HEK293 (cell line): ENCODE measurements at regions not wholly inside any gene's neighbourhood (a gene's known extent, or its start where the extent isn't known, plus 50 kb on each side); places are given as distances from the start of the nearest gene placed in this dataset.

Experiments
- HOXA7 ChIP-seq: sonication (generic); formaldehyde crosslinking; IDR thresholded peaks from 2 replicates; pipeline ENCODE4 v1.8.1; 2022; ENCODE audit warnings: missing genetic modification reagents, borderline replicate concordance
- ZNF140 ChIP-seq: fragments of 450-650 bp; formaldehyde crosslinking; IDR thresholded peaks from 2 replicates; pipeline ENCODE4 v1.5.1; 2016; ENCODE audit warnings: missing biosample characterization, missing genetic modification characterization
- ZNF660 ChIP-seq: fragments of 450-650 bp; IDR thresholded peaks from 2 replicates; pipeline ENCODE4 v1.5.1; 2018; ENCODE audit warnings: missing biosample characterization, mild to moderate bottlenecking, missing genetic modification characterization
- TF ChIP-seq, protein P1 (sequence below): fragments of 450-650 bp; formaldehyde crosslinking; IDR thresholded peaks from 2 replicates; pipeline ENCODE4 v1.5.1; 2016; ENCODE audit warnings: missing biosample characterization, missing genetic modification characterization

DNA sequence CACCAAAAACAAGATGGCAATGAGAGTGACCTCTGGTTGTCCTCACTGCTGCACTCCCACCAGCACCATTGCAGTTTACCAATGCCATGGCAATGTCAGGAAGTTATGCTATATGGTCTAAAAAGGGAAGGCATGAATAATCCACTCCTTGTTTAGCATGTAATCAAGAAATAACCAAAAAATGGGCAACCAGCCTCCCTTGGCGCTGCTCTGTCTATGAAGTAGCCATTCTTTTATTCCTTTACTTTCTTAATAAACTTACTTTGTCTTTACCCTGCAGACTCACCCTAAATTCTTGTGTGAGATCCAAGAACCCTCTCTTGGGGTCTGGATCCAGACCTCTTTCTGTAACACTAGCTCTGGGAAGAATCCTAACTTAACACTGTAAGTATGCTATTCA, 127.4 kb upstream of the IFNE start:
- TF ChIP-seq ZNF660 (tag by site-specific recombination) (no peak), HOXA7 (CRISPR knock-in tag) (no peak), ZNF140 (no peak)
- TF ChIP-seq, protein P1, sequence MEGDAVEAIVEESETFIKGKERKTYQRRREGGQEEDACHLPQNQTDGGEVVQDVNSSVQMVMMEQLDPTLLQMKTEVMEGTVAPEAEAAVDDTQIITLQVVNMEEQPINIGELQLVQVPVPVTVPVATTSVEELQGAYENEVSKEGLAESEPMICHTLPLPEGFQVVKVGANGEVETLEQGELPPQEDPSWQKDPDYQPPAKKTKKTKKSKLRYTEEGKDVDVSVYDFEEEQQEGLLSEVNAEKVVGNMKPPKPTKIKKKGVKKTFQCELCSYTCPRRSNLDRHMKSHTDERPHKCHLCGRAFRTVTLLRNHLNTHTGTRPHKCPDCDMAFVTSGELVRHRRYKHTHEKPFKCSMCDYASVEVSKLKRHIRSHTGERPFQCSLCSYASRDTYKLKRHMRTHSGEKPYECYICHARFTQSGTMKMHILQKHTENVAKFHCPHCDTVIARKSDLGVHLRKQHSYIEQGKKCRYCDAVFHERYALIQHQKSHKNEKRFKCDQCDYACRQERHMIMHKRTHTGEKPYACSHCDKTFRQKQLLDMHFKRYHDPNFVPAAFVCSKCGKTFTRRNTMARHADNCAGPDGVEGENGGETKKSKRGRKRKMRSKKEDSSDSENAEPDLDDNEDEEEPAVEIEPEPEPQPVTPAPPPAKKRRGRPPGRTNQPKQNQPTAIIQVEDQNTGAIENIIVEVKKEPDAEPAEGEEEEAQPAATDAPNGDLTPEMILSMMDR (tag by site-specific recombination), result no peak
